Omental fat pad (tissue), 3 donors: ENCODE measurements at regions not wholly inside any gene's neighbourhood (a gene's known extent, or its start where the extent isn't known, plus 50 kb on each side); places are given as distances from the start of the nearest gene placed in this dataset.
"Not testable (repeated sequence)": the region's sequence is repeated elsewhere in the genome, so short reads cannot be mapped to it uniquely, and the experiment has no call there.

Experiments
- ATAC-seq: fragments of 150-250 bp; one replicate; pipeline ENCODE4 v1.9.1; 2016; ENCODE audit warnings: mild to moderate bottlenecking, moderate library complexity; ENCODE audit not compliant: low FRiP score
- DNase-seq: peaks from one replicate; pipeline ENCODE4 v3.0.0-alpha.2; 2019; ENCODE audit warnings: low spot score
- TF ChIP-seq, protein P1 (sequence below), 3 donors: fragments of 450-650 bp; IDR thresholded peaks; one replicate each; pipeline ENCODE4 v1.5.1; 2016 to 2017; ENCODE audit warnings: antibody characterized with exemption in 3 of 3, mild to moderate bottlenecking in 3 of 3, moderate library complexity in 2 of 3

DNA sequence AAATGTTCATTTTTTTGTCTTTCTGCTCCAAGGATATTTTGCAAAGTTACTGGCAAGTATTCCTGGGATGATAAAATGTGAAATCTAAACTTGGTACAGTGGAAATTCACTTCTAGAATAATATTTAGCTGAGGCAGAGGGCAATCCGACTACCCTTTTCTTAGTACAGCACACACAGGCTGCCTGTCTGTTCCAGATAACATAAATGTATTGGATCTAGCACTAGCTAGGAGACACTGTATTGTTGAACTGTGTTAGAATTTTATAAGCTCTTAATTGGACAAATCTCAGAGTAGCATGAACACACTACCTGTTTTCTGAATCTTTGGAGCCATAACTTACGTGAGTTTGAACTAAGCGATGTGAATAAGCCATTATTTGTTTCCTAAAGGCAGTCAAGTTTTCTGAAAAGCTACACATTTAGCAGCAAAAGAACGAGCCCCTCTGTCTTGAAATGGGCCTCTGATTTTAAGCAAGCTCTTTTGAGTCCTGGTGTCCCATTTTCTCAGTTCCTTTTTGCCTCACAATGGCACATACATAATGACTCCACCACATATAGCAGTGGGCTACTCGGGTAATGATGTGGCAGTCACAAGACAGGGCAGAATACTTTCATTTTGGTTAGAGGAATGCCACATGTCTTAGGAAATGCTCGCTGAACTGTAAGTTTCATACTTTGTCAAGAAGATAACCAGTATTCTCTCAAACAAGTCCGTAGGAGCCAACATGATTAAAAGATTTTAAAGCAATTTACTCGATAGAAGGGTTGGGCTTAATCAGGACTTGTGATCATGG lies 116.5 kb upstream of the ESR1 start:
- TF ChIP-seq, protein P1, sequence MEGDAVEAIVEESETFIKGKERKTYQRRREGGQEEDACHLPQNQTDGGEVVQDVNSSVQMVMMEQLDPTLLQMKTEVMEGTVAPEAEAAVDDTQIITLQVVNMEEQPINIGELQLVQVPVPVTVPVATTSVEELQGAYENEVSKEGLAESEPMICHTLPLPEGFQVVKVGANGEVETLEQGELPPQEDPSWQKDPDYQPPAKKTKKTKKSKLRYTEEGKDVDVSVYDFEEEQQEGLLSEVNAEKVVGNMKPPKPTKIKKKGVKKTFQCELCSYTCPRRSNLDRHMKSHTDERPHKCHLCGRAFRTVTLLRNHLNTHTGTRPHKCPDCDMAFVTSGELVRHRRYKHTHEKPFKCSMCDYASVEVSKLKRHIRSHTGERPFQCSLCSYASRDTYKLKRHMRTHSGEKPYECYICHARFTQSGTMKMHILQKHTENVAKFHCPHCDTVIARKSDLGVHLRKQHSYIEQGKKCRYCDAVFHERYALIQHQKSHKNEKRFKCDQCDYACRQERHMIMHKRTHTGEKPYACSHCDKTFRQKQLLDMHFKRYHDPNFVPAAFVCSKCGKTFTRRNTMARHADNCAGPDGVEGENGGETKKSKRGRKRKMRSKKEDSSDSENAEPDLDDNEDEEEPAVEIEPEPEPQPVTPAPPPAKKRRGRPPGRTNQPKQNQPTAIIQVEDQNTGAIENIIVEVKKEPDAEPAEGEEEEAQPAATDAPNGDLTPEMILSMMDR (IDR thresholded peaks at IDR 0.05): no peak
- DNase-seq (no peak), ATAC-seq (peak; percentile 78)

- DNase-seq (no peak), ATAC-seq (peak; percentile 34)
- TF ChIP-seq, protein P1 (IDR thresholded peaks at IDR 0.05): no peak
Measured at GRCh38 chr6:151692216-151692615, 115.3 kb upstream of the ESR1 start.

GRCh38 chr6:151693366-151693765 lies 114.1 kb upstream of the ESR1 start:
- DNase-seq (no peak), ATAC-seq (no peak)
- TF ChIP-seq, protein P1 (IDR thresholded peaks at IDR 0.05): no peak

DNA sequence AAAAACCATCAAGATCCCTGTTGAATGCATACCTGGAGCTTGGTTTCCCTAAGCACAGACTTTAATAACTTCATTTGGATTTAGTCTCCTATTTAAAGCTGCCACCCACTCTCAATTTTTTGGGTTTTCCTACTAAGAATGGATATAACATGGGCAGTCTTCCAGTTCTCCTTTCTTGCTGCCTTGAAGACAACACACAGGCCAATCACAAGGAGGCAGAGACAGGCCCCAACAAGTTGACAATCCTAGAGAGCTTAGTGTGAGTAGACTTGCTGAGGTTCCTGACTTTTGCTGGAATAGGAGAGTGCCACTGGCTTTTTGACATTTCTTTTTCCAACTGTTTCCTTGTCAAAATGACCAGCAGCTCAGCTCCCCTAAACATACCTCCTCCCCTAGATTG lies 112.3 kb upstream of the ESR1 start:
- TF ChIP-seq, protein P1 (IDR thresholded peaks at IDR 0.05): no peak
- ATAC-seq (no peak), DNase-seq (no peak)

GRCh38 chr6:151696302-151696701 lies 111.2 kb upstream of the ESR1 start:
- DNase-seq, ATAC-seq: not testable (repeated sequence)

DNA sequence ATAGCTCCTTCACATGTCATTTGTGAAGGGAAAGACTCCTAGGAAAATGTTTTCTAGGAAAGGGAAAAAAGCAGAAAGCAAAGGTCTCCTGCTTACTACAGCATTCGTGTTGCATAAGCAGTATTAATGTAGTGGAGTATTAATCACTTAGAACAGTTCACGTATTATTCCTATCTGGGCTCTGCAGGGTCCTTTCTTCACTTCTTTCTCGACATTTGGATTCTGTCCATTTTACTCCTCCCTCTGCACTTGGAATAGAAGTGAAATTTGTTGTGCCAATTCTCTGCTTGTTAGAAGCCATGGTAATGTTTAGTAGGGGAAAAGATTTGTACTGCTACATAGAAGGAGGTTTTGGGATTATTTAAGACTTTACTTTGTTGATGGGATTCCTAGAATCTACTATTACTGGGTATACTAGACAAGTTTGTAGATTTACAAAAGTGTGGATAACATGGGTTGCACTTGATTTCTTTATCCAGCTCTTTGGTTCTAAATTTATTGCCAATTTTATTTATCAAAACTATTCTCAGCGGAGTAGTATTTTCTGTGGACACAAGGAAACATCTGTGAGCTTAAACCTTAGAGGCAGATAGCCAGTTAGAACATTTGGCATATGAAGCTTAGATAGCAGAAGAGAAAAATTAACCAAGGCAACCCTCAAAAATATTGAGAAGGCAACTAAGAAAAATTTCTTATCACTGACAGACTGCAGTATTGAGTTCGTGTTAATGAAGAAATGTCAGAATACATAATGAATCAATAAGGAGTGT lies 108.4 kb upstream of the ESR1 start:
- ATAC-seq (peak; percentile 70), DNase-seq (no peak)

GRCh38 chr6:151699719-151700118 lies 107.8 kb upstream of the ESR1 start:
- TF ChIP-seq, protein P1 (IDR thresholded peaks at IDR 0.05): no peak
- ATAC-seq (peak; percentile 51), DNase-seq (no peak)

More for the DNA sequence above, 108.4 kb upstream of the ESR1 start:
- TF ChIP-seq, protein P1 (IDR thresholded peaks at IDR 0.05): no peak
